Mesothelial cell of epicardium (in vitro differentiated cells): ENCODE measurements at regions not wholly inside any gene's neighbourhood (a gene's known extent, or its start where the extent isn't known, plus 50 kb on each side); places are given as distances from the start of the nearest gene placed in this dataset.
A peak's percentile ranks its signal among the peaks of the same experiment; 100 is the strongest.
"Not testable (repeated sequence)": the region's sequence is repeated elsewhere in the genome, so short reads cannot be mapped to it uniquely, and the experiment has no call there.

Experiments used
- DNase-seq, 2 experiments: peaks; one replicate each; pipeline ENCODE4 v3.0.0; 2021; ENCODE audit warnings: low spot score in 2 of 2; ENCODE audit not compliant: unreplicated experiment in 2 of 2
- H3K27ac Mint-ChIP-seq: 2 replicates; pipeline ENCODE4 v1.8.0; 2021; ENCODE audit warnings: mixed read lengths
- H3K27me3 Mint-ChIP-seq: 2 replicates; pipeline ENCODE4 v1.8.0; 2021; ENCODE audit warnings: low read depth, mixed read lengths
- H3K36me3 Mint-ChIP-seq: 2 replicates; pipeline ENCODE4 v1.8.0; 2021; ENCODE audit warnings: mixed read lengths
- H3K4me1 Mint-ChIP-seq: 2 replicates; pipeline ENCODE4 v1.8.0; 2021; ENCODE audit warnings: mixed read lengths
- H3K4me3 Mint-ChIP-seq: 2 replicates; pipeline ENCODE4 v1.8.0; 2021; ENCODE audit warnings: mild to moderate bottlenecking, moderate library complexity, mixed read lengths
- H3K9me3 Mint-ChIP-seq: 2 replicates; pipeline ENCODE4 v1.8.0; 2021; ENCODE audit warnings: mixed read lengths
- CTCF ChIP-seq: fragments of 200-600 bp; sonication (generic); IDR thresholded peaks from one replicate; pipeline ENCODE4 v1.5.0; 2021; ENCODE audit warnings: antibody characterized with exemption; ENCODE audit not compliant: unreplicated experiment

GRCh38 chr6:164749221-164750064, 560.0 kb downstream of the C6orf118 start:
- Mint-ChIP-seq H3K9me3 (no peaks in the 10 kb centered on the region), H3K4me1 (peaks cover 17% of the 10 kb centered on the region), H3K36me3 (no peaks in the 10 kb centered on the region), H3K27ac (no peak overlapping the region), H3K27me3 (peaks cover 23% of the 10 kb centered on the region), H3K4me3 (peak overlapping the region; percentile 3)
- no peak for TF ChIP-seq CTCF
- no peak for DNase-seq

- no peaks in the 10 kb centered on the region for H3K36me3 Mint-ChIP-seq
- H3K27me3 Mint-ChIP-seq: peaks cover 18% of the 10 kb centered on the region
- DNase-seq: no peak
- peaks cover 9% of the 10 kb centered on the region for H3K9me3 Mint-ChIP-seq
- H3K4me3 Mint-ChIP-seq: no peak overlapping the region
- no peak for TF ChIP-seq CTCF
- peaks cover 5% of the 10 kb centered on the region for H3K4me1 Mint-ChIP-seq
- no peak overlapping the region for H3K27ac Mint-ChIP-seq
These were observed 565.1 kb downstream of the C6orf118 start for GRCh38 chr6:164744301-164744700.

DNA sequence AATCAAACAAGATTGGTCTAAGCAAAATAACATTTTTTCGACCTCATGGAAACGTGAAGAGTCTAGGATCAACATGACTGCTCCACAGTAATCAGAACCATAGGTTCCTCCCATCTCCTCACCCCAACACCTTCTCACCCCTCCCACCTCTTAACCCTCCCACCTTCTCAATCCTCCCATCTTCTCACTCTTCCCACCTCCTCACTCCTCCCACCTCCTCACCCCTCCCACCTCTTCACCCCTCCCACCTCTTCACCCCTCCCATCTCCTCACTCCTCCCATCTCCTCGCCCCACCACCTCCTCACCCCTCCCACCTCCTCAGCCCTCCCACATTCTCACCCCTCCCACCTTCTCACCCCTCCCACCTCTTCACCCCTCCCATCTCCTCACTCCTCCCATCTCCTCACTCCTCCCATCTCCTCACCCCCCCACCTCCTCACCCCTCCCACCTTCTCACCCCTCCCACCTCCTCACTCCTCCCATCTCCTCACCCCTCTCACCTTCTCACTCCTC, 567.4 kb downstream of the C6orf118 start:
- DNase-seq: no peak
- no peak overlapping the region for H3K4me3 Mint-ChIP-seq
- H3K9me3 Mint-ChIP-seq: peaks cover 16% of the 10 kb centered on the region
- no peaks in the 10 kb centered on the region for H3K4me1 Mint-ChIP-seq
- no peak overlapping the region for H3K27ac Mint-ChIP-seq
- no peak for TF ChIP-seq CTCF
- H3K27me3 Mint-ChIP-seq: peaks cover 16% of the 10 kb centered on the region
- no peaks in the 10 kb centered on the region for H3K36me3 Mint-ChIP-seq

- H3K27ac Mint-ChIP-seq, H3K27me3 Mint-ChIP-seq, H3K36me3 Mint-ChIP-seq, DNase-seq, H3K4me3 Mint-ChIP-seq, H3K4me1 Mint-ChIP-seq: not testable (repeated sequence)
- peaks cover 14% of the 10 kb centered on the region for H3K9me3 Mint-ChIP-seq
These were observed 573.3 kb downstream of the C6orf118 start for GRCh38 chr6:164736090-164736489.

DNA sequence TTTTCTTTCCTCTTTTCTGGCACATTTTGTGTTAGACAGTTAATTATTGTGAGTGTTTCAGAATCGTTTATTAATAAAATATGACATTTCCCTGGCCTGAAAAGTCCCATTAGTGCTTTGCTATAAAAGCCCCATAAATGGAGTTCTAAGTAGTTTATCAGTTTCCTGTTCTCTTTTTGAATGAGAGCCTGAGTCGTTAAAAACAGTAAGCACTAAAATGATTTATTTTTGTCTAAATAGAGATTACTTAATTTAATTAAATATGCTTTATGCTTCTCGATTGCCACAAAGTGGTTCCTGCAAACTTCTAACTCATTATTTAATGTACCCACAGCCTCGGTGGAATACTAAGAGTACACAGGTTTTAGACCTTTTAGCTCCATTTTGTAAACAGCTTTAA, 577.9 kb downstream of the C6orf118 start:
- DNase-seq: no peak
- H3K4me3 Mint-ChIP-seq: no peak overlapping the region

More for the DNA sequence above, 577.9 kb downstream of the C6orf118 start:
- TF ChIP-seq CTCF: no peak
- H3K9me3 Mint-ChIP-seq: peaks cover 12% of the 10 kb centered on the region
- no peaks in the 10 kb centered on the region for H3K36me3 Mint-ChIP-seq
- no peaks in the 10 kb centered on the region for H3K27me3 Mint-ChIP-seq
- H3K27ac Mint-ChIP-seq: no peak overlapping the region
- peaks cover 6% of the 10 kb centered on the region for H3K4me1 Mint-ChIP-seq
